ENCODE measurements at regions not wholly inside any gene's neighbourhood (a gene's known extent, or its start where the extent isn't known, plus 50 kb on each side); places are given as distances from the start of the nearest gene placed in this dataset.

GRCh38 chr2:120547662-120548061, 188.0 kb upstream of the GLI2 start:
- no peak for TF ChIP-seq CTCF (IDR thresholded peaks at IDR 0.05)
- no peak for TF ChIP-seq POLR2AphosphoS5 (IDR thresholded peaks at IDR 0.05)
